ENCODE measurements at regions not wholly inside any gene's neighbourhood (a gene's known extent, or its start where the extent isn't known, plus 50 kb on each side); places are given as distances from the start of the nearest gene placed in this dataset.

GRCh38 chr3:1892459-1892858 lies 206.2 kb upstream of the CNTN4 start:
- H3K27ac ChIP-seq = no peak overlapping the region
- no peaks in the 10 kb centered on the region for H3K27me3 ChIP-seq (replicated peaks; ENCODE audit: insufficient read depth)
- H3K9me3 ChIP-seq = peaks cover 9% of the 10 kb centered on the region
- ATAC-seq (ENCODE audit: insufficient number of reproducible peaks, low FRiP score, low read depth) = no peak
- H3K36me3 ChIP-seq = no peaks in the 10 kb centered on the region
- TF ChIP-seq CTCF (IDR thresholded peaks at IDR 0.05) = no peak
- no peak for DNase-seq (ENCODE audit: low spot score)
- no peak overlapping the region for H3K4me3 ChIP-seq
- H3K4me1 ChIP-seq (ENCODE audit: control insufficient read depth in 1 of 2, low read depth in 2 of 2) = no peaks in the 10 kb centered on the region

GRCh38 chr3:1902416-1902815 lies 196.2 kb upstream of the CNTN4 start:
- no peaks in the 10 kb centered on the region for H3K27me3 ChIP-seq (replicated peaks; ENCODE audit: insufficient read depth)
- H3K4me3 ChIP-seq = no peak overlapping the region
- no peak overlapping the region for H3K27ac ChIP-seq
- H3K4me1 ChIP-seq (ENCODE audit: control insufficient read depth in 1 of 2, low read depth in 2 of 2) = no peaks in the 10 kb centered on the region
- TF ChIP-seq CTCF (IDR thresholded peaks at IDR 0.05) = no peak
- H3K9me3 ChIP-seq = no peaks in the 10 kb centered on the region
- H3K36me3 ChIP-seq = no peaks in the 10 kb centered on the region
- no peak for ATAC-seq (ENCODE audit: insufficient number of reproducible peaks, low FRiP score, low read depth)
- no peak for DNase-seq (ENCODE audit: low spot score)

- Histone ChIP-seq H3K4me1 (ENCODE audit: control insufficient read depth in 1 of 2, low read depth in 2 of 2) (no peaks in the 10 kb centered on the region), H3K4me3 (no peak overlapping the region), H3K27ac (no peak overlapping the region), H3K9me3 (no peaks in the 10 kb centered on the region), H3K27me3 (replicated peaks; ENCODE audit: insufficient read depth) (no peaks in the 10 kb centered on the region), H3K36me3 (no peaks in the 10 kb centered on the region)
- ATAC-seq (ENCODE audit: insufficient number of reproducible peaks, low FRiP score, low read depth) (no peak), DNase-seq (ENCODE audit: low spot score) (no peak)
- TF ChIP-seq CTCF (IDR thresholded peaks at IDR 0.05) = no peak
These were observed 195.6 kb upstream of the CNTN4 start for GRCh38 chr3:1903111-1903510.

GRCh38 chr3:1907911-1908310 lies 190.8 kb upstream of the CNTN4 start:
- Histone ChIP-seq H3K27me3 (replicated peaks; ENCODE audit: insufficient read depth) (no peaks in the 10 kb centered on the region), H3K4me1 (ENCODE audit: control insufficient read depth in 1 of 2, low read depth in 2 of 2) (no peaks in the 10 kb centered on the region), H3K4me3 (no peak overlapping the region)

GRCh38 chr3:1908651-1909445 lies 189.8 kb upstream of the CNTN4 start:
- H3K27me3 ChIP-seq (replicated peaks; ENCODE audit: insufficient read depth) = no peaks in the 10 kb centered on the region
- DNase-seq (ENCODE audit: low spot score) (no peak), ATAC-seq (ENCODE audit: insufficient number of reproducible peaks, low FRiP score, low read depth) (no peak)
- no peaks in the 10 kb centered on the region for H3K9me3 ChIP-seq
- H3K36me3 ChIP-seq = no peaks in the 10 kb centered on the region
- H3K4me3 ChIP-seq = no peak overlapping the region
- H3K4me1 ChIP-seq (ENCODE audit: control insufficient read depth in 1 of 2, low read depth in 2 of 2) = no peaks in the 10 kb centered on the region
- H3K27ac ChIP-seq = no peak overlapping the region
- TF ChIP-seq CTCF (IDR thresholded peaks at IDR 0.05) = no peak

More at GRCh38 chr3:1907911-1908310, 190.8 kb upstream of the CNTN4 start:
- DNase-seq (ENCODE audit: low spot score) (no peak), ATAC-seq (ENCODE audit: insufficient number of reproducible peaks, low FRiP score, low read depth) (no peak)
- Histone ChIP-seq H3K36me3 (no peaks in the 10 kb centered on the region), H3K27ac (no peak overlapping the region), H3K9me3 (no peaks in the 10 kb centered on the region)
- TF ChIP-seq CTCF (IDR thresholded peaks at IDR 0.05) = no peak

Data from thoracic aorta (tissue), 2 donors.